GM10248 (cell line): ENCODE measurements at regions not wholly inside any gene's neighbourhood (a gene's known extent, or its start where the extent isn't known, plus 50 kb on each side); places are given as distances from the start of the nearest gene placed in this dataset.

Experiments used
- CTCF ChIA-PET: fragments of 300-600 bp; sonication (Branson Sonifier 250); formaldehyde crosslinking; extraction: SDS; loops from one replicate; lab custom pipeline; 2021; ENCODE audit warnings: antibody characterized with exemption; lab: Yijun Ruan, JAX
- POLR2A ChIA-PET: fragments of 350-650 bp; sonication (Branson Sonifier 250); formaldehyde crosslinking; extraction: SDS; loops from one replicate; lab custom pipeline; 2020; ENCODE audit warnings: antibody characterized with exemption; lab: Yijun Ruan, JAX
- DNase-seq: peaks from one replicate; pipeline ENCODE4 v3.0.0; 2012; ENCODE audit errors: extremely low spot score
- TF ChIP-seq, protein P1 (sequence below): IDR thresholded peaks from 2 replicates; pipeline ENCODE4 v1.5.1; 2012; ENCODE audit warnings: mild to moderate bottlenecking, low read depth; ENCODE audit errors: extremely low read depth, missing control alignments, control extremely low read depth

DNA sequence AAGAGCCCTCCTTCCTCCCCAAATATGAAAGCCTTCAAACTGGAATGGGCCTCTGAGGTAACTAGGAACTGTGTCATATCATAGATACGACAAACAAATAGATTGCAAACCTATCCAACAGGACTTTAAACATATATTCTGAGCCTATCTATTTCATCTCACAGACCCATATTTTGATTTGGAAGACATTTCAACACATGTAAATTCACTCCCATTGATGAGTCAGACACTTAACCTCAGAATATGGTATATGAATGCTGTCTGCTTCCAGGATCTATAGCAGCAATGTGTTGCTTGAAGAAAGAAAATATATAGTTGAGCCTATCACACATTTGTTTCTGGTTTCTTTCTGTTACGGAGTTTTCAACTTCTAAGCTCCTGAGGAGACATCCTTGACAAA is 221.9 kb upstream of the SAMSN1 start:
- POLR2A ChIA-PET = no interaction called here
- no peak for DNase-seq
- TF ChIP-seq, protein P1, sequence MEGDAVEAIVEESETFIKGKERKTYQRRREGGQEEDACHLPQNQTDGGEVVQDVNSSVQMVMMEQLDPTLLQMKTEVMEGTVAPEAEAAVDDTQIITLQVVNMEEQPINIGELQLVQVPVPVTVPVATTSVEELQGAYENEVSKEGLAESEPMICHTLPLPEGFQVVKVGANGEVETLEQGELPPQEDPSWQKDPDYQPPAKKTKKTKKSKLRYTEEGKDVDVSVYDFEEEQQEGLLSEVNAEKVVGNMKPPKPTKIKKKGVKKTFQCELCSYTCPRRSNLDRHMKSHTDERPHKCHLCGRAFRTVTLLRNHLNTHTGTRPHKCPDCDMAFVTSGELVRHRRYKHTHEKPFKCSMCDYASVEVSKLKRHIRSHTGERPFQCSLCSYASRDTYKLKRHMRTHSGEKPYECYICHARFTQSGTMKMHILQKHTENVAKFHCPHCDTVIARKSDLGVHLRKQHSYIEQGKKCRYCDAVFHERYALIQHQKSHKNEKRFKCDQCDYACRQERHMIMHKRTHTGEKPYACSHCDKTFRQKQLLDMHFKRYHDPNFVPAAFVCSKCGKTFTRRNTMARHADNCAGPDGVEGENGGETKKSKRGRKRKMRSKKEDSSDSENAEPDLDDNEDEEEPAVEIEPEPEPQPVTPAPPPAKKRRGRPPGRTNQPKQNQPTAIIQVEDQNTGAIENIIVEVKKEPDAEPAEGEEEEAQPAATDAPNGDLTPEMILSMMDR = no peak
- CTCF ChIA-PET = no interaction called here

DNA sequence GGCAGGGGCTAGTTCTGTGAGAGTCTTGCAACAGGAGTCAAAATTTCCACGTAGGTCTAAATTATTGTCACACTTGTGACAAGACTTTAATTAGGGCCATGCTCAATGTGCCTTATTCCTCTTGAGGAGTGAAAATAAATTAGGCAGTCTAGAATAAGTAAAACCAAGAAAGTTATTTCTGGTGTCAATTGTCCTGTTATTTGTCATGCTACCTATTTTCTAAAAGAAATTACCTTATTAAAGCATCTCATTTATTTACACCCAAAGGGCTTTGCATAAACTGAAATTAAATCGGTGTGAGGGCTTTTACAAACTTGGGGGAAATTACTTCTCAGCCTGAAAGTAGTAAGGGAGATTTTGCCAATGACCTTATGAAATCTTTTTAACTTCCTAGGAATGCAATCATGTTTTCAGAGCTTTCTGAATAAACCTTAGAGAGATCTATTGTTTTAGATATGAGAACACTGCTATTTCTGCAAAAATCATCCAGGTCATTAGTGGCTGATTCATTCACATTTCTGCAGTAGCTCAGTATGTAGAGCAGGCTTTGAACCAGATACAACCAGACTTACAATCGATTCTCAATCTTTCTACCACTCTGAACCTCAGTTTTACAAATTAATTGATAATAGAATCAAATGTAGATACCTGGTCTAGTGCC is 221.2 kb upstream of the SAMSN1 start:
- DNase-seq = no peak
- CTCF ChIA-PET = interaction anchor here (1.0 kb wide), 1 partner anchor 24 kb away, joined by 3 read pairs; no protein-coding TSS in a partner anchor
- TF ChIP-seq, protein P1 = no peak
- POLR2A ChIA-PET = no interaction called here

DNA sequence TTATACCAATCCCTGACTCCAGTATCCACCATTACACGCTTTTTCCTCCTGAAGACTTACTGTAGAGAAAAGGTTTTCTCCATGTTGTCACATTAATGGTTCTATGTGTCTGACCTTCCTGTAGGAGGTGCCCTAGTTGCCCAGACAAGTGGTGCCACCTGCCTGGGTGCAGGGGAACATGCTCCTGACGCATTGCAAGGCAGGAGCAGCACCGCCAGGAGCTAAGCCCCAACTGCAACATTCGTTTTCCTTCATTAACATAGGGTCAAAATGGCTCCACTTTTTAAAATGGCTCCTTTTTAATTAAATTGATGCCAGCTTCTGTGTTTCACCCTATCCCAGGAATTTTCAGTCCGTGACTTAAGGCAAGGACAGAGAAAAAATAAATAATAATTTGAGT is 220.1 kb upstream of the SAMSN1 start:
- ChIA-PET CTCF (interaction anchor here (1.0 kb wide), 1 partner anchor 23 kb away, joined by 3 read pairs; no protein-coding TSS in a partner anchor), POLR2A (no interaction called here)
- TF ChIP-seq, protein P1 = no peak
- DNase-seq = no peak

DNA sequence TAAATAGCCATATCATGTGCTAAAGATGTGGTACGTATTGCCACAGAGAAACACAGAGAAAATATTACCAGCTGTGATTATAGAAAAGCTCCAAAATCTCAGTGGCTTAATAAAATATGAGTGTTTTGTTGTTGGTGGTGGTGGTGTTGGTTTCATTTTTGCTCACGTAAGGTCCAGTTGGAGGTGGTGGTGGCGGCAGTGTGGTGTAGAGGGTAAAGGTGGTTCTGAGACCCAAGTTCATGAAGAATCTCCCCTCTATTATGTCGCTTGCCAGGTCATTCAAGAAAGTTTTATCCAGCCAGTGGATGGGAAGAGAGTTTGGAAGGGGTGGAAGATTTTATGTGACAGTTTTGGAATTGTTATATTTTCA is 217.6 kb upstream of the SAMSN1 start:
- no peak for DNase-seq
- ChIA-PET POLR2A (no interaction called here), CTCF (interaction anchor here (1.0 to 2.6 kb wide), 6 partner anchors 10 to 116 kb away, joined by 3 to 15 read pairs (median 3); no protein-coding TSS in a partner anchor)
- TF ChIP-seq, protein P1 = no peak

DNA sequence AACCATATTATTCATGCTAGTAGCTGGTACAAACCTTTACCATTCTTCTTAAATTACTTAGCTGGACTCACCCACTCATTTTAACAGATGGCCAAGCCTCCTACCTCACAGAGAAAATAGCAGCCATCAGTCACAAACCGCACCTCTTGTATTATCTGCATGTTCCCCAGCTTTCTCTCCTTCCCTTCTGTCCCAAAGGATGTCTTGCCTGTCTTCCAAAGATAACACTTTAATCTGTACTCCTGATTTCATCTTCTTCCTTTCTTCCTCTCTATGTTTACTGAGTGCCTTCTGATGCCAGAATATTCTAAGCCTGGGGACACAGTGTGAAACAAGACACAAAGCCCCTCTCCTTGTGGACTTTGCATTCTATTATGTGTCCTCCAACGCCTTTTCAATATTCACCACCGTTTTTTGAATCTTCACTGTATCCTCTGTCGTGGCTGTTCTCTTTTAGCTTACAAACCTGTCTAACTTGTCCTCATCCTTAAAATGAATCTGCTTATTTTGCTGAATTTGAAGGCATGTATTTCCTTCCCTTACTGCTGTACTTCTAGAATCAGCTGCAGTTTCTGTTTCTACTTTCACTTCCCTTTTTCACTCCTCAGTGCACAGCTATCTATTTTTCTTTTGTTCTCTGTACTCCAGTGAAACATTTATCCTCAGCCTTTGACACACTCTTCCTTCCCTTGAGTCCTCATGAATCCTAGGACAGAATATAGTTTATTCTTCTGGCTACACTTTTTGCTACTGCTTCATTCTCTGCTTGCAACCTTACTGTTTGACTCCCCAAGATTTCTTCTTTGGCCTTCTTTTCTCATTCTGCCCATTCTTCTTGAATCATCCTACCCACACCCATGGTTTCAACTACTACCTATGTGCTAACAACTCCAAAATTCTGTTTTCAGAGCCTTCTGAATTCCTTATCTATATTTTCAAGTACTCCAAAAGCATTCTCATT is 216.9 kb upstream of the SAMSN1 start:
- TF ChIP-seq, protein P1 = no peak
- ChIA-PET CTCF (interaction anchor here (0.7 to 2.6 kb wide), 10 partner anchors 9 to 229 kb away, joined by 3 to 15 read pairs (median 3); no protein-coding TSS in a partner anchor), POLR2A (no interaction called here)
- peak; percentile 67 for DNase-seq

DNA sequence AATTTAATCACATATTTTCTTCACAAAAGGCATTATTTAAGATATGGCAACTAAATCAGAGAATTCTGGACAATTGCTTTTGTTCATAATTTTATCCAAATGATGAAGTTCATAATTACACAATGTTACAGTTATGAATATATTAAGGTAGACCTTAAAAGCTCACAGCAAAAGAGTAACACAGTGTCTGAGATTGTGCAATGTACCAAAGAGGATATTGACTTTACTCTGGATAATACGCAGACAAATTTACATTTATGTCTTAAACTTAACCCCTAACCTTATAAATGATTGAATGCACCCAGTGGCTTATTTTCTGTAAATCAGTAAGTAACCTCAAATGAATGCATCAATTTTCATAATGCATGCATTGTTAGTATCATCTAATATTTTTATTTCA is 216.2 kb upstream of the SAMSN1 start:
- TF ChIP-seq, protein P1 = no peak
- DNase-seq = no peak
- POLR2A ChIA-PET = no interaction called here
- CTCF ChIA-PET = interaction anchor here (1.1 to 2.6 kb wide), 7 partner anchors 9 to 228 kb away, joined by 3 to 15 read pairs (median 3); no protein-coding TSS in a partner anchor
